Gastrocnemius medialis (tissue), 4 donors: ENCODE measurements at regions not wholly inside any gene's neighbourhood (a gene's known extent, or its start where the extent isn't known, plus 50 kb on each side); places are given as distances from the start of the nearest gene placed in this dataset.

ENCODE experiments used
- ATAC-seq, 2 donors: fragments of 150-250 bp; one replicate each; pipeline ENCODE4 v1.9.1; 2016
- DNase-seq, 2 donors: peaks; one replicate each; pipeline ENCODE4 v3.0.0-alpha.2; 2019
- H3K27ac ChIP-seq, 4 donors: fragments of 200-600 bp; sonication (generic); 1 replicate in 1 of 4; 2 replicates in 3 of 4; pipeline ENCODE4 v1.5.1; 2016 to 2018; ENCODE audit warnings: mild to moderate bottlenecking in 2 of 4, moderate library complexity in 1 of 4
- H3K27me3 ChIP-seq, 3 donors: fragments of 200-600 bp; sonication (generic) in 2 of 3; 1 replicate in 1 of 3; 2 replicates in 2 of 3; pipeline versions ENCODE4 v1.5.1 to v1.6.0; 2016 to 2019; ENCODE audit warnings: mild to moderate bottlenecking in 1 of 3, moderate library complexity in 1 of 3
- H3K36me3 ChIP-seq, 2 donors: fragments of 200-600 bp; sonication (generic) in 1 of 2; one replicate each; pipeline ENCODE4 v1.5.1; 2017 to 2018
- H3K4me1 ChIP-seq, 2 donors: fragments of 200-600 bp; sonication (generic) in 1 of 2; one replicate each; pipeline ENCODE4 v1.5.1; 2016 to 2017; ENCODE audit warnings: mild to moderate bottlenecking in 2 of 2
- H3K4me3 ChIP-seq, 4 donors: fragments of 200-600 bp; sonication (generic) in 3 of 4; 1 replicate in 1 of 4; 2 replicates in 3 of 4; pipeline ENCODE4 v1.5.1; 2016 to 2019; ENCODE audit warnings: mild to moderate bottlenecking in 2 of 4
- H3K9me3 ChIP-seq, 3 donors: fragments of 200-600 bp; sonication (generic) in 2 of 3; 1 replicate in 1 of 3; 2 replicates in 2 of 3; pipeline ENCODE4 v1.5.1; 2016 to 2019
- POLR2A ChIP-seq, 2 donors: fragments of 450-650 bp; IDR thresholded peaks; one replicate each; pipeline ENCODE4 v1.6.1; 2017; ENCODE audit warnings: antibody characterized with exemption in 2 of 2, mild to moderate bottlenecking in 2 of 2, moderate library complexity in 2 of 2
- in situ Hi-C, 4 donors: fragments of 200-750 bp; cut with MboI; loops; one replicate each; pipeline versions ENCODE4 v1.15.0 to v1.8.0; 2017; ENCODE audit warnings: low sequenced_read_pairs in 4 of 4
- intact Hi-C: fragments of 100-400 bp; cut with DNase I; formaldehyde crosslinking; loops from one replicate; pipeline ENCODE4 v1.15.1; 2023; ENCODE audit warnings: low total_unique reads
- TF ChIP-seq, protein P1 (sequence below), 5 experiments: fragments of 450-650 bp in 3 of 5; fragments of 200-600 bp in 2 of 5; sonication (generic) in 2 of 5; IDR thresholded peaks in 4 of 5; conservative IDR thresholded peaks in 1 of 5; 1 replicate in 4 of 5; 2 replicates in 1 of 5; pipeline ENCODE4 v1.5.1; 2016 to 2019; ENCODE audit warnings: antibody characterized with exemption in 5 of 5, mild to moderate bottlenecking in 3 of 5, moderate library complexity in 3 of 5

DNA sequence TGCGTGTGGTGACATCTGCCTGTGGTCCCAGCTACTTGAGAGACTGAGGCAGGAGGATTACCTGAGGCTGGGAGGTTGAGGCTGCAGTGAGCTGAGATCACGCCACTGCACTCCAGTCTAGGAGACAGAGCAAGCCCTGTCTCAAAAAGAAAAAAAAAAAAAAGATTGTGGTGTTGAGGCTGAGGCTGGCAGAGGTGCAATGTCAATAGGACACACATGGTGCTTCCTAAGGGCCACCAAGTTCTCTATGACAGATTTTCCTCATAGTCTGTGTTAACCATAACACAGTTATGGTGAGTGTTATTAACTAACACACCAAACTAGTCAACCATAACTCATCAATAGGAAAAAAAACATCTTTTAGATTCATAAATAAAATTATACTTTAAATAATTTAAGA lies 494.4 kb downstream of the TMX3 start:
- Histone ChIP-seq H3K27ac (no peak overlapping the region), H3K9me3 (no peaks in the 10 kb centered on the region), H3K36me3 (no peaks in the 10 kb centered on the region), H3K27me3 (no peaks in the 10 kb centered on the region), H3K4me3 (no peak overlapping the region), H3K4me1 (no peaks in the 10 kb centered on the region)
- ATAC-seq (no peak), DNase-seq (no peak)
- TF ChIP-seq POLR2A (IDR thresholded peaks at IDR 0.05), result no peak
- TF ChIP-seq, protein P1, sequence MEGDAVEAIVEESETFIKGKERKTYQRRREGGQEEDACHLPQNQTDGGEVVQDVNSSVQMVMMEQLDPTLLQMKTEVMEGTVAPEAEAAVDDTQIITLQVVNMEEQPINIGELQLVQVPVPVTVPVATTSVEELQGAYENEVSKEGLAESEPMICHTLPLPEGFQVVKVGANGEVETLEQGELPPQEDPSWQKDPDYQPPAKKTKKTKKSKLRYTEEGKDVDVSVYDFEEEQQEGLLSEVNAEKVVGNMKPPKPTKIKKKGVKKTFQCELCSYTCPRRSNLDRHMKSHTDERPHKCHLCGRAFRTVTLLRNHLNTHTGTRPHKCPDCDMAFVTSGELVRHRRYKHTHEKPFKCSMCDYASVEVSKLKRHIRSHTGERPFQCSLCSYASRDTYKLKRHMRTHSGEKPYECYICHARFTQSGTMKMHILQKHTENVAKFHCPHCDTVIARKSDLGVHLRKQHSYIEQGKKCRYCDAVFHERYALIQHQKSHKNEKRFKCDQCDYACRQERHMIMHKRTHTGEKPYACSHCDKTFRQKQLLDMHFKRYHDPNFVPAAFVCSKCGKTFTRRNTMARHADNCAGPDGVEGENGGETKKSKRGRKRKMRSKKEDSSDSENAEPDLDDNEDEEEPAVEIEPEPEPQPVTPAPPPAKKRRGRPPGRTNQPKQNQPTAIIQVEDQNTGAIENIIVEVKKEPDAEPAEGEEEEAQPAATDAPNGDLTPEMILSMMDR (IDR thresholded peaks at IDR 0.05 in 4 of 5, conservative IDR thresholded peaks at IDR 0.05 in 1 of 5), result no peak
- intact Hi-C loops, result no loop called here
- in situ Hi-C loops, result no loop called here

DNA sequence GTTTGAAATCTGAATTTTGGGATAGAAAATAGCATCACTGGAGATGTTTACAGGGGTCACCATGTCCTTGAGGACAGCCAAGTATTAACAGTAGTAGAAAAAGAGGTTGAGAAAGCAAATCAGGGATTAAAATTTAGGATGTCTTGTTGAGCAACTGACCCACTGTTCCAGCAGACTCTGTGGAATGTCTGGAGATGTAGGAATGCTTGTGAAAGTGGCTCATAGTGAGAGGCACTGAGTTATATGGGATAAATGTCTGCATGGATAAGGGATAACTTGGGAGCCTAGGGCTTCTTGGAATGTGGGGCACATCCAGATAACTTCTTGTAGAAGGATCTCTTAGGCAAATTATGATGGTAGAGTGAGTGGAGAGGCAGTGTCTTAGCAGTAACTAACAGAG lies 495.0 kb downstream of the TMX3 start:
- H3K4me1 ChIP-seq, result no peaks in the 10 kb centered on the region
- no peak overlapping the region for H3K4me3 ChIP-seq
- in situ Hi-C loops (no loop called here), intact Hi-C loops (no loop called here)
- no peaks in the 10 kb centered on the region for H3K27me3 ChIP-seq
- ATAC-seq (no peak), DNase-seq (no peak)
- TF ChIP-seq, protein P1 (IDR thresholded peaks at IDR 0.05 in 4 of 5, conservative IDR thresholded peaks at IDR 0.05 in 1 of 5), result no peak
- TF ChIP-seq POLR2A (IDR thresholded peaks at IDR 0.05), result no peak
- H3K27ac ChIP-seq, result no peak overlapping the region
- H3K9me3 ChIP-seq, result no peaks in the 10 kb centered on the region
- no peaks in the 10 kb centered on the region for H3K36me3 ChIP-seq

DNA sequence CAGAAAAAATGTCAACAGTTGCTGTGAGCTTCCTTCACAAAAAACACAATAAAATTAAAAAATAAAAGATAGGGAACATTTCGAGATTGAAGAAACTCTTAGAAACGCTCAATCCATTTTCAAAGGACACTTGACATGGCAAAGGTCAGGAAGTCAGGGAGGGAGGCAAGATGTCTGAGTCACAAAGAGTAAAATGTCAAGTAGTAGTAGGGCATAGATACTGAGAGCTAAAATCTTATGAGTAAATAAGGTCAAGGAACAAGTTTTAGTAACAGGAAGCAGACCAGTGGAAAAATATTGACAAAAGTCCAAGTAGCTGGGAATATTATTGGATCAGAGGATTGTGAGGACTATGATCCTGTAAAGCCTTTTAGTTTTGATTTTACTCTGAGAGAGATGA lies 495.6 kb downstream of the TMX3 start:
- TF ChIP-seq POLR2A (IDR thresholded peaks at IDR 0.05), result no peak
- TF ChIP-seq, protein P1 (IDR thresholded peaks at IDR 0.05 in 4 of 5, conservative IDR thresholded peaks at IDR 0.05 in 1 of 5), result no peak
- Histone ChIP-seq H3K9me3 (no peaks in the 10 kb centered on the region), H3K36me3 (no peaks in the 10 kb centered on the region)

DNA sequence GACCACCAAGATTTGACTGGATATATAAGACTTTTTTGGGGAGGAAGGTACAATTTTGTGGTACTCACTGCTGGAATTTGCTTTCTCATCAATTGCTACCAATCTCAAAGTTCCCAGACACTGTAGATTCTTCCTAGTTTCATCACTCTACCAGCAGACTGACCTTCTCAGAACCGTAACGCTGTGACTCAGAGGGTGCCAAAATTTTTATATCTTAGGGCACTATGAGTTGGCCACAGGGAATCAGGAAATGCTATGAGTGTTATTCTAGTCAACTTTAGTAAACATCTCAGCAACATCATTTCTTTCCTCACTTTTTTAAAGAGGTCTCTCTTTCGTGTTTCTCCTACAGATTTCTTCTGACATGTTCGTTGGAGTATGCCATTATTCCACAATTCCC lies 499.0 kb downstream of the TMX3 start:
- Histone ChIP-seq H3K27me3 (no peaks in the 10 kb centered on the region), H3K27ac (no peak overlapping the region), H3K36me3 (no peaks in the 10 kb centered on the region), H3K4me1 (no peaks in the 10 kb centered on the region), H3K9me3 (no peaks in the 10 kb centered on the region), H3K4me3 (no peak overlapping the region)
- in situ Hi-C loops (no loop called here), intact Hi-C loops (no loop called here)
- ATAC-seq, result no peak
- DNase-seq, result no peak
- no peak for TF ChIP-seq POLR2A (IDR thresholded peaks at IDR 0.05)

More for the DNA sequence above, 495.6 kb downstream of the TMX3 start:
- Histone ChIP-seq H3K4me1 (no peaks in the 10 kb centered on the region), H3K27me3 (no peaks in the 10 kb centered on the region), H3K4me3 (no peak overlapping the region), H3K27ac (no peak overlapping the region)
- intact Hi-C loops (no loop called here), in situ Hi-C loops (no loop called here)
- ATAC-seq (no peak), DNase-seq (no peak)

DNA sequence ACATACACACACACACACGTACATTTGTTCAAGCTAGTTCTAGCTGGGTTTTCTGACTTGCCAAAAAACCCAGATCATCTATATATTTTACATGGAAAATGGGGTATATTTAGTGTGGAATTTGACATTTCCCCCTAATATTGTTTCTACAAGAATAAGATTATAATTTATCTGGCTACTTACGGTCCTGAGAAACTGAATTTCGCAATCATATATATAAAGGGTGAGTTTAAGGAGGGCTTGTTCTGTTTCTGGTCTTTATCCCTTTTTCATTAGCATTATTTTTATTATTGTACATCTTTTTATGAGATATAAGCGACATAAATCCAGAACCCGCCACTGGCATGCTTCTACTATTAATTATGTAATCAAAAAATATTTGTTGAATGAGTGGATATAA lies 528.9 kb downstream of the TMX3 start:
- Histone ChIP-seq H3K27me3 (no peaks in the 10 kb centered on the region), H3K27ac (no peak overlapping the region), H3K36me3 (no peaks in the 10 kb centered on the region), H3K4me3 (no peak overlapping the region), H3K9me3 (no peaks in the 10 kb centered on the region), H3K4me1 (no peaks in the 10 kb centered on the region)
- ATAC-seq (no peak), DNase-seq (no peak)
- TF ChIP-seq, protein P1 (IDR thresholded peaks at IDR 0.05 in 4 of 5, conservative IDR thresholded peaks at IDR 0.05 in 1 of 5), result no peak
- TF ChIP-seq POLR2A (IDR thresholded peaks at IDR 0.05), result no peak
- intact Hi-C loops, result no loop called here
- in situ Hi-C loops, result no loop called here
